HUES64 (cell line): ENCODE measurements at regions not wholly inside any gene's neighbourhood (a gene's known extent, or its start where the extent isn't known, plus 50 kb on each side); places are given as distances from the start of the nearest gene placed in this dataset.

ENCODE experiments used
- H3K27ac ChIP-seq: 2 replicates; pipeline ENCODE4 v1.7.0; 2013; ENCODE audit warnings: low read depth, low read length, inconsistent platforms
- H3K27me3 ChIP-seq: 2 replicates; pipeline ENCODE4 v1.6.1; 2013; ENCODE audit warnings: mild to moderate bottlenecking, low read length; ENCODE audit not compliant: insufficient read depth
- H3K36me3 ChIP-seq: 2 replicates; pipeline ENCODE4 v1.6.1; 2013; ENCODE audit warnings: mild to moderate bottlenecking, low read length; ENCODE audit not compliant: insufficient read depth
- H3K4me1 ChIP-seq: 2 replicates; pipeline ENCODE4 v1.6.1; 2013; ENCODE audit warnings: mild to moderate bottlenecking, low read length, moderate library complexity; ENCODE audit not compliant: insufficient read depth
- H3K4me3 ChIP-seq: 2 replicates; pipeline ENCODE4 v1.5.1; 2013; ENCODE audit warnings: mild to moderate bottlenecking, low read length, moderate library complexity
- H3K9ac ChIP-seq: 2 replicates; pipeline ENCODE4 v1.6.1; 2013; ENCODE audit warnings: mild to moderate bottlenecking, low read depth, low read length
- H3K9me3 ChIP-seq: 2 replicates; pipeline ENCODE4 v1.6.1; 2013; ENCODE audit warnings: low read depth, low read length; ENCODE audit not compliant: insufficient read depth
- WGBS: fragments of 150-250, 120-280 bp; methylation state at CpG from one replicate; pipeline ENCODE4 v1.1.7; 2013; ENCODE audit warnings: missing lambda C conversion rate; 5-methylcytosine and 5-hydroxymethylcytosine counted together

DNA sequence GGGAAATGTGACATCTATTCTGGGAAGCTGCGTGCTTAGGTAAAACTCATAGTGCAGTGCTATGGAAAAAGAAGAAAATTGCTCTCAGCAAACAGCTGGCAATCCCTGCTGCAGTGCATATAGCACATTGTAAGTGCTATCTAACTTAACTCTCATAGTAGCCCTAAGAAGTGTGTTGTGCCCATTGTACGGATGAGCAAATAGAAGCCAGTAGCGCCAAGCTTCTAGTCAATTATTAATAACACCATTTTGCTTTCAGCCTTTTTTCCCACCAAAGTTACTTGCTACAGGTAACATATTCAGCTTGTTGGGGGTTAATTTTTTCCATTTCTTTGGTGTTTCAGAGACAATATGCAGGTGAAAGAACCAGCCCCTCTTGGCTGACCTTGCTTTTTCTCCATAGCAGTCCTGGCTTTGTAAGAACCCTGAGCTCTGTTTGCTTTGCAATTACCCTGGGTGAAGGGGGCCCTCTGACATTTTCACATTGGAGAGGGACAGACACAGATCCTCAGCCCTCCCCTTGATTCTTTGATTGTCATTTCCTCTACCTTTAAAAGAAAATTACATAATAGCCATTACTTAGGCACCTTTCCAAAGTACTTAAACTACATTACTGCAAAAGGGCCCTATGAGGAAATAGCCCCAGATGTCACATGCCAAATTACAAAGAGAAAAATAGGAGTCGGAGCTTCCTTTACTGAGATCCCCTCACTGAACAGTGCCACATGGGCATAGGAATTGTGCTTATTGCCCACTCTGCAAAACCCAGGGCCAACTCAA is 576.2 kb upstream of the TBX3 start:
- Histone ChIP-seq H3K9me3 (no peaks in the 10 kb centered on the region), H3K9ac (no peak overlapping the region), H3K4me1 (no peaks in the 10 kb centered on the region), H3K36me3 (no peaks in the 10 kb centered on the region), H3K27ac (no peak overlapping the region), H3K4me3 (no peak overlapping the region), H3K27me3 (no peaks in the 10 kb centered on the region)
- 95% methylated on average over 4 of the region's 4 CpGs for WGBS

DNA sequence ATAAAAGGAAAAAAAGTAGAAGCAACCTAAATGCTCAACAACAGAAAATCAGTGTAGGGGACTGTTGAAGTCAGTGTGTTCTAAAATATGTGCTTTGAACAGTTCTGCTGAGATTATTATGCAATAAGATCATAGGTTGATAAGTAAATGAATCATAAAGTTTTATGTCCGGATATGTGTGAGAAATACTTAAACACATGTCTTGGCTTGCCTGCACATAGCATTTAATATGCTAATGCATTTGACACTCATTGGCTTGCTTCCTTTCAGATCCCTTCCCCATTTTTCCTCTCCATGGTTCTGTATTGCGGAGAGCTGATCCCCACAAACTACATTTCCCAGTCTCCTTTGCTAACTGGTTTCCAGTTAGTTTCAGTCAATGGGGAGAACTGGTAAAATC is 573.8 kb upstream of the TBX3 start:
- Histone ChIP-seq H3K4me1 (no peaks in the 10 kb centered on the region), H3K9me3 (no peaks in the 10 kb centered on the region), H3K9ac (no peak overlapping the region), H3K27me3 (no peaks in the 10 kb centered on the region), H3K36me3 (no peaks in the 10 kb centered on the region), H3K4me3 (no peak overlapping the region), H3K27ac (no peak overlapping the region)
- 94% methylated on average over 2 of the region's 2 CpGs for whole genome bisulfite sequencing

DNA sequence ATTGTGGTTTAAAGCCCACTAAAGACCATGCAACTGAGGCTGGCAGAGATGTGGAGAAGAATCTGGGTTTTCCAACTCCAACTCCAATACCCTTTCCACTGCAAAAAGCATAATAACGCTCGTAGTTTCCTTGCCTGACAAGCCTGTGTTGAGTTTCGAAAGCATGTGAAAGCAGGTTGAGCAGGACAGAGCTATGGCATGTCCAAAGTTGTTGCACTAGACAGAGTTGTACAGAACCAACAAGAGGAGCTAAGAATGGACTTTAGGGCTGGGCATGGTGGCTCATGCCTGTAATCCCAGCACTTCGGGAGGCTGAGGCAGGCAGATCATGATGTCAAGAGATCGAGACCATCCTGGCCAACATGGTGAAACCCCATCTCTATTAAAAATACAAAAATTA is 572.0 kb upstream of the TBX3 start:
- Histone ChIP-seq H3K9me3 (no peaks in the 10 kb centered on the region), H3K9ac (no peak overlapping the region), H3K4me1 (no peaks in the 10 kb centered on the region), H3K36me3 (no peaks in the 10 kb centered on the region), H3K27ac (no peak overlapping the region), H3K4me3 (no peak overlapping the region), H3K27me3 (no peaks in the 10 kb centered on the region)
- 87% methylated on average over 5 of the region's 5 CpGs for WGBS

DNA sequence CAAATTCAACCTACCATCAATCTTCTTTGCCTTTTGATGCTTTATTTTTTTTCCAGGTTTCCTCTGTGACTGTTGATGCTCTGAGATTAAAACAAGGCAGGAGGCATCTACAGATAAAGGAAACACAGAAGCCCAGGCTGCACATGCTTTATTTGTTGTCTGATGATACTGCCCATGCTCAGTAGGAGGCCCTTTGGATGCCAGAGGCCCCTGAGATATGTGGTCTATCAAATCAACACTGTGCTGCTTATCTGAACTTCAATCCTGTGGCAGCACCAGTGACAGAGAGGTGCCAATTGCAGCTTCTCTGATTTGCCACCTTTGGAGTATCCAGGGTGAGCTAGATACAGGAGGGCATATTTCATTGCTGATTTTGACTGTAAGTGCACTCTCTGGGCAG is 571.3 kb upstream of the TBX3 start:
- Histone ChIP-seq H3K27ac (no peak overlapping the region), H3K9me3 (no peaks in the 10 kb centered on the region), H3K27me3 (no peaks in the 10 kb centered on the region), H3K9ac (no peak overlapping the region), H3K4me3 (no peak overlapping the region), H3K4me1 (no peaks in the 10 kb centered on the region), H3K36me3 (no peaks in the 10 kb centered on the region)

DNA sequence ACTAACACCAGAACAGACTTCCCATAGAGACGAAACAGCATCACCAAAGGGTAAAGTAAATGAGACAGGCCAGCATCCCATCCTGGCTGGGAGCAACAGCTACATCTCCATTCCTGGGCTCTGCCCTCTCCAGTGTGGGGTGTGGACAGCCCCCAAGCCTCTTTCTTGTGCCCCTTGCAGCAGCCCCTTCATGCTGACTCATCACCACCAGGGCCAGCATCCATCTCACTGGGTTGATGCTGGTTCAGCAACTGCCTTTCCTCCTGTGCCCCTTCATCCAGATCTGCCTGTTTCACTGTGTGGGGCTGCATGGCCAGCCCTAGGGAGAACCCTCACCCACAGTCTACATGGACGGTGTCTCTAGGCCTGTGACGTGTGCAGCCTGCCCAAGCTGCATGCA is 569.1 kb upstream of the TBX3 start:
- no peaks in the 10 kb centered on the region for H3K4me1 ChIP-seq
- 94% methylated on average over 3 of the region's 3 CpGs for WGBS

DNA sequence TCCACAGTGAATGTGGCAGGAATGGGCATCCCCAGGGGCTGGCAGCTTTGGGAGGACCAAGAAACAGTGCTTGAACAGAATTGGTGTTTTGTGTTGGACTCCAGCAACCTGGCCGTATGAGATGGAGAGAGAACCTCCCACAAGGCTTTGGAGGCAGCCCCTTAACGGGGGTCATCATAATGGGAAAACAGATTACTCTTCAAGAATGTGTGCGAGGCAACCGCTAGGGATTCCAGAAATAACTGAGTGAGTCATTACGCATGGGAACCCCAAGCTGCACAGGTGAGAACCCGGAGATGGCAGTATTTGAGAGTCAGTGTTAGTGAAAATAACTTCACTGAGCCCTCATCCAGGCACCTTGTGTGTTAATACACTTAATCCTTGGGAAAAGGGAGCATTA is 567.8 kb upstream of the TBX3 start:
- Histone ChIP-seq H3K9ac (no peak overlapping the region), H3K27me3 (no peaks in the 10 kb centered on the region), H3K36me3 (no peaks in the 10 kb centered on the region), H3K27ac (no peak overlapping the region), H3K9me3 (0 out of 2 replicates have a peak, but pooled peaks cover 8% of the 10 kb centered on the region), H3K4me3 (no peak overlapping the region), H3K4me1 (no peaks in the 10 kb centered on the region)
- 87% methylated on average over 6 of the region's 6 CpGs for WGBS

More for the DNA sequence above, 569.1 kb upstream of the TBX3 start:
- H3K9ac ChIP-seq = no peak overlapping the region
- no peaks in the 10 kb centered on the region for H3K36me3 ChIP-seq
- no peak overlapping the region for H3K4me3 ChIP-seq
- H3K9me3 ChIP-seq = 0 out of 2 replicates have a peak, but pooled peaks cover 8% of the 10 kb centered on the region
- no peaks in the 10 kb centered on the region for H3K27me3 ChIP-seq
- H3K27ac ChIP-seq = no peak overlapping the region

DNA sequence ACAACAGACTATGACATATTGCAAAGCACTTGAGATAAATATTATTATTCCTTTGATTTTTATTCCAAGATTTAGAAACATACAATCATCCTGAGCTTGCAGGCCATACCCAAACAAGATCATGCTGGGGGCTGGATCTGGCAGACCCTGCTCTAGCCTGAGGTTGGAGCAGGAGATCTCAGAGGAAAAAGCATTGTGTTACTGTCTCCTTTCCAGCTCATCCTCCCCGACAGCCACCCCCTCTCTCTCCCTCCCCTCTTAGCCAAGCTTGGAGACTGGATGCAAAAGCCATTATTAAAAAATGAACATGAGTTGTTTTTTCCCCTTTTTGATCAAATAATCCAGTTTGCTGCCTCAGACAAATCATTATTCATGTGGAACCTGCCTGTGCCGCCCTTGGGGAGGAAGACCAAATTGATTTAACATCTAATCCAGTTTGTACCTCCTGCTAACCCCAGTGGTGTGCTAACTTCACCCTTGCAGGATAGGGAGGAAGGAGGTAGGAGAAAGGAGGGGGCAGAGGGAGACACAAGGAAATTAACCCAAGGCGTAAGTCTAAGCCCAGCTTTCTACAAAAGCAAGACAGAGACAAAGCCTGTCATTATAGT is 565.8 kb upstream of the TBX3 start:
- H3K36me3 ChIP-seq = no peaks in the 10 kb centered on the region
- H3K9me3 ChIP-seq = 0 out of 2 replicates have a peak, but pooled peaks cover 8% of the 10 kb centered on the region
- H3K4me3 ChIP-seq = no peak overlapping the region
- WGBS = 92% methylated on average over 3 of the region's 3 CpGs
- H3K27ac ChIP-seq = no peak overlapping the region
- H3K27me3 ChIP-seq = no peaks in the 10 kb centered on the region
- H3K9ac ChIP-seq = no peak overlapping the region
- H3K4me1 ChIP-seq = no peaks in the 10 kb centered on the region

DNA sequence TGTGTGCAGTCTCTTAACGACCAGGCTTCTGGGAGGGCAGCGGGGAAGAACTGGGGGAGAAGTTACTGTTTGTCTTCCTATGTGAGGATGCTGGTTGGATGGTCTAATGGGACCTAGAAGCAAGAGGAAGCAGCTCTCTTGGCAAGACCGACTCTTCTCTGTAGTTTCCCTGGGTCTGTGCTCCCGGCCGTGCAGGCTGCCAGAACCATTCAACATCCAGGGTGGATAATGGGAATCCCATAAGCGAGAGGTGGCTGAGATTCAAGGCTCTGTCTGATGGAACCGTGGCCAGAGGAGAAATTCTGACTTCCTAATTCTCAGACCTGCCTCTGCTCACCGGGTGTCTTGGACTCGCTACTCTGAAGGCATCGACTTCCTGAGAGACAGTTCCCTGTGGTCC is 561.0 kb upstream of the TBX3 start:
- 93% methylated on average over 10 of the region's 10 CpGs for WGBS
- Histone ChIP-seq H3K27me3 (no peaks in the 10 kb centered on the region), H3K9me3 (0 out of 2 replicates have a peak, but pooled peaks cover 8% of the 10 kb centered on the region), H3K4me3 (no peak overlapping the region), H3K36me3 (no peaks in the 10 kb centered on the region), H3K27ac (no peak overlapping the region), H3K9ac (no peak overlapping the region), H3K4me1 (no peaks in the 10 kb centered on the region)

DNA sequence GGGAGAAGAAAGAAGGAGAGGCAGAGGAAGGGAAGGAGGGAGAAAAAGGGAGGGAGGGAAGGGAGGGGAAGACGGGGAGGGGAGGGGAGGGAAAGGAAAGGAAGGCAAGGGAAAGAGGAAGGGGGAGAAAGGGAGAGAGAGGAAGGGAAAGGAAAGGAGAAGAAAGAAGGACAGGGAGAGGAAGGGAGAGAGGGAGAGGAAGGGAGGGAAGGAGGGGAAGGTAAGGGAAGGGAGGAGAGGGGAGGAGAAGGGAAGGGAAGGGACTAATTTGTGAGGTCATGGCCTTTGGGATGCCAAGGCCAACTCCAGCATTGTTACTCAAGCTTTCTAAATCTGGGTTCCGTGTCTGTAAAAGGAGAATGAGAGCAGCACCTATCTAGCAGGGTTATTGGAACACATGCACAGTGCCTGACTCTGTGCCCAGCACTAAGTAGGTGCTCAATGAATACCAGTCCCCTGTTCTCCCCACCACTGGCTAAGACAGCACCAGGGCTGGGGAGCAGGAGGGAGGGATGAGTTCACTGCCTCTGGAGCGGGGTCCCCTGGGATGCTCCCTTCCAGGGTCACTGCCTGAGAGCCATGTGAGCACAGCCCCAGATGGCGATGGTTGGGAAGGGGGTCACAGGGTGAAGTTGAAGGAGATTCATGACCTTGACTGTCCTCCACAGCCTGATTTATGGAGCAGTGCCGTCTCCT is 560.1 kb upstream of the TBX3 start:
- no peak overlapping the region for H3K27ac ChIP-seq
- 90% methylated on average over 5 of the region's 5 CpGs for WGBS
- no peak overlapping the region for H3K9ac ChIP-seq
- no peak overlapping the region for H3K4me3 ChIP-seq
- H3K9me3 ChIP-seq = 0 out of 2 replicates have a peak, but pooled peaks cover 7% of the 10 kb centered on the region
- no peaks in the 10 kb centered on the region for H3K27me3 ChIP-seq
- no peaks in the 10 kb centered on the region for H3K36me3 ChIP-seq
- no peaks in the 10 kb centered on the region for H3K4me1 ChIP-seq

DNA sequence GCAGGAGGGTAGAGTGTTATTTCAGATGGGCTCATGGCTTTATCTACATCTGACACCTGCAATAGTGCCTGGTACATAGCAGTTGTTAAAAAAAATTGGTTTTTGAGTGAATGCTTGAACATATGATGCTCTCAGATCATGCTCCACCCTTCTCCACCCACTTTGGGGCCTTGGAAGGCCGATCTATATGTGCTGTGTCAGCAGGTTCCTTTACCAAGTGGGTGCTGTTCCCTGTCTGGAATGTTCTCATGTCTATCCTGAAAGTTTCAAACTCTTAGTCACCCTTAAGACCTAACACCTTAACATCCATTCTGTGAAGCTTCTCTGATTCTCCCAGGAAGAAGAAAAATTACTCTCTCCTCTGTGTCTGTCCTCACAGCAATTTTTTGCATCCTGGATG is 556.3 kb upstream of the TBX3 start:
- no peak overlapping the region for H3K9ac ChIP-seq
- no peak overlapping the region for H3K27ac ChIP-seq
- H3K4me1 ChIP-seq = no peaks in the 10 kb centered on the region
- no peaks in the 10 kb centered on the region for H3K9me3 ChIP-seq
- no peaks in the 10 kb centered on the region for H3K27me3 ChIP-seq
- 96% methylated on average over 1 of the region's 1 CpG for WGBS
- H3K36me3 ChIP-seq = no peaks in the 10 kb centered on the region
- H3K4me3 ChIP-seq = no peak overlapping the region

DNA sequence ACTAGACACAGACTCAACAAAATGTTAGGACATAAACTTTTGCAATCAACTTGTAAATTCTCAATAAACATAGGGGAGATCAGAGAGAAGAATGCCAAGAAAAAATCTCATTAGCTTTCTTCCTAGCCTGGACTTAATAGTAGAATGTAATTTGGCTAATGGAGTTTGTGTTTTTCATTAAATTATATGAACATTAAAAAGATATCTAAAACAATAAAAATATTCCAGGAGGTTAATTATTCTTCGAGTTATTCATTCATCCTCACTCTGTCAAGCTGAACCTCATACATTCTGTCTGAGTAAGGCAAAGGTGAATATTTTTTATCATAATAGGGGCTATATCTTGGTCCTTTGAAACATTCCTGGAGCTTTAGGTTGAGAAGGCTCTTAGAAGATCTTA is 551.9 kb upstream of the TBX3 start:
- Histone ChIP-seq H3K4me1 (no peaks in the 10 kb centered on the region; the same call in 1 of the 2 replicates), H3K9ac (no peak overlapping the region), H3K9me3 (no peaks in the 10 kb centered on the region), H3K27ac (no peak overlapping the region), H3K4me3 (no peak overlapping the region), H3K27me3 (no peaks in the 10 kb centered on the region), H3K36me3 (no peaks in the 10 kb centered on the region)
- WGBS = no CpG with 5 or more reads among the region's 1 CpG
